Ishikawa (cell line): ENCODE measurements at regions not wholly inside any gene's neighbourhood (a gene's known extent, or its start where the extent isn't known, plus 50 kb on each side); places are given as distances from the start of the nearest gene placed in this dataset.

Source experiments
- CEBPB ChIP-seq: IDR thresholded peaks from 2 replicates; pipeline ENCODE4 v1.6.1; 2012
- EGR1 ChIP-seq: IDR thresholded peaks from 2 replicates; pipeline ENCODE4 v1.6.1; 2012
- EP300 ChIP-seq: IDR thresholded peaks from 2 replicates; pipeline ENCODE4 v1.6.1; 2012; ENCODE audit warnings: borderline replicate concordance
- FOXM1 ChIP-seq: IDR thresholded peaks from 2 replicates; pipeline ENCODE4 v1.6.1; 2012; ENCODE audit warnings: low read depth, borderline replicate concordance
- RAD21 ChIP-seq: IDR thresholded peaks from 2 replicates; pipeline ENCODE4 v1.6.1; 2012; ENCODE audit warnings: low read depth
- YY1 ChIP-seq: IDR thresholded peaks from 2 replicates; pipeline ENCODE4 v1.6.1; 2012; ENCODE audit warnings: low read depth

DNA sequence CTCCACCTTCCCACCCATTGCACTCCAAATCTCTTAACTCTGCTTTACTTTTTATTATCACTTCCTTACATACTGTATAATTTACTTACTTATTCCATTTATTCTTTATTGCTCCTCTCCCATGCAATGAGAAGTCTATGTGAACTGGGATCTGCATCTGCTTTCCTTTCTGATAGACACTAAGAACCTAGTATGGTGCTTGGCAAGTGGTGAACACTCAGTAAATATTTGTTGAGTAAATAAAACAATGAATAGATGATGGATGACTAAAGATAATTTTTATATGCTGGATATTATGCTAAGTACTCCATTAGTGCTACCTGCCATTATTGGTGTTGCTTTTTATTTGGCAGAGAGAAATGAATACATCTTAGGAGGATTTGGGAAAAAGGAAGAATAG lies 151.0 kb downstream of the TPH2 start:
- TF ChIP-seq EP300: no peak
- TF ChIP-seq EGR1: no peak
- TF ChIP-seq CEBPB: no peak
- no peak for TF ChIP-seq YY1
- TF ChIP-seq RAD21: no peak
- no peak for TF ChIP-seq FOXM1
